GM21576 (cell line): ENCODE measurements at regions not wholly inside any gene's neighbourhood (a gene's known extent, or its start where the extent isn't known, plus 50 kb on each side); places are given as distances from the start of the nearest gene placed in this dataset.
"Not testable (repeated sequence)": the region's sequence is repeated elsewhere in the genome, so short reads cannot be mapped to it uniquely, and the experiment has no call there.

Experiments used
- ATAC-seq: cut with Tn5 transposase; IDR thresholded peaks from one replicate; pipeline ENCODE4 v1.9.1; 2021; ENCODE audit warnings: mild to moderate bottlenecking, moderate library complexity; ENCODE audit not compliant: unreplicated experiment

GRCh38 chr2:90289291-90289980 is 1598.0 kb downstream of the RPIA start:
- not testable (repeated sequence) for ATAC-seq

GRCh38 chr2:90290701-90291100 is 1599.2 kb downstream of the RPIA start:
- ATAC-seq = not testable (repeated sequence)

GRCh38 chr2:90291168-90291883 is 1599.9 kb downstream of the RPIA start:
- not testable (repeated sequence) for ATAC-seq

- not testable (repeated sequence) for ATAC-seq
Observed at GRCh38 chr2:90291934-90292333, 1600.5 kb downstream of the RPIA start.

- ATAC-seq = not testable (repeated sequence)
Observed at GRCh38 chr2:90292451-90292850, 1601.0 kb downstream of the RPIA start.

GRCh38 chr2:90293224-90293623 is 1601.8 kb downstream of the RPIA start:
- not testable (repeated sequence) for ATAC-seq

- ATAC-seq = not testable (repeated sequence)
Observed at GRCh38 chr2:90293806-90294205, 1602.3 kb downstream of the RPIA start.

- ATAC-seq = not testable (repeated sequence)
Observed at GRCh38 chr2:90295036-90295750, 1603.7 kb downstream of the RPIA start.

- ATAC-seq = not testable (repeated sequence)
Observed at GRCh38 chr2:90296484-90296777, 1605.0 kb downstream of the RPIA start.

GRCh38 chr2:90297701-90298100 is 1606.2 kb downstream of the RPIA start:
- ATAC-seq = not testable (repeated sequence)

- ATAC-seq = not testable (repeated sequence)
Observed at GRCh38 chr2:90298126-90298755, 1606.8 kb downstream of the RPIA start.

GRCh38 chr2:90298983-90299382 is 1607.5 kb downstream of the RPIA start:
- ATAC-seq = not testable (repeated sequence)

GRCh38 chr2:90322982-90323381 is 1631.5 kb downstream of the RPIA start:
- ATAC-seq = not testable (repeated sequence)

GRCh38 chr2:90323612-90324558 is 1632.4 kb downstream of the RPIA start:
- not testable (repeated sequence) for ATAC-seq

GRCh38 chr2:90324672-90325071 is 1633.2 kb downstream of the RPIA start:
- ATAC-seq = not testable (repeated sequence)

GRCh38 chr2:90325796-90326353 is 1634.4 kb downstream of the RPIA start:
- ATAC-seq = not testable (repeated sequence)

- not testable (repeated sequence) for ATAC-seq
Observed at GRCh38 chr2:90355546-90355945, 1664.1 kb downstream of the RPIA start.

- ATAC-seq = not testable (repeated sequence)
Observed at GRCh38 chr2:90359344-90359743, 1667.9 kb downstream of the RPIA start.

GRCh38 chr2:90359887-90360730 is 1668.6 kb downstream of the RPIA start:
- ATAC-seq = not testable (repeated sequence)
